Ishikawa (cell line): ENCODE measurements at regions not wholly inside any gene's neighbourhood (a gene's known extent, or its start where the extent isn't known, plus 50 kb on each side); places are given as distances from the start of the nearest gene placed in this dataset.

Experiments
- CEBPB ChIP-seq: IDR thresholded peaks from 2 replicates; pipeline ENCODE4 v1.6.1; 2012
- CREB1 ChIP-seq: IDR thresholded peaks from 2 replicates; pipeline ENCODE4 v1.6.1; 2012; ENCODE audit warnings: low read depth
- EGR1 ChIP-seq: IDR thresholded peaks from 2 replicates; pipeline ENCODE4 v1.6.1; 2012
- EP300 ChIP-seq: IDR thresholded peaks from 2 replicates; pipeline ENCODE4 v1.6.1; 2012; ENCODE audit warnings: borderline replicate concordance
- FOXM1 ChIP-seq: IDR thresholded peaks from 2 replicates; pipeline ENCODE4 v1.6.1; 2012; ENCODE audit warnings: low read depth, borderline replicate concordance
- MAX ChIP-seq: IDR thresholded peaks from 2 replicates; pipeline ENCODE4 v1.6.1; 2012
- NFIC ChIP-seq: IDR thresholded peaks from 2 replicates; pipeline ENCODE4 v1.6.1; 2012
- RAD21 ChIP-seq: IDR thresholded peaks from 2 replicates; pipeline ENCODE4 v1.6.1; 2012; ENCODE audit warnings: low read depth
- REST ChIP-seq: IDR thresholded peaks from 2 replicates; pipeline ENCODE4 v1.6.1; 2012; ENCODE audit warnings: low read depth, mild to moderate bottlenecking
- TAF1 ChIP-seq: IDR thresholded peaks from 2 replicates; pipeline ENCODE4 v1.6.1; 2012; ENCODE audit warnings: low read depth, mild to moderate bottlenecking
- TCF12 ChIP-seq: IDR thresholded peaks from 2 replicates; pipeline ENCODE4 v1.6.1; 2012; ENCODE audit warnings: low read depth
- TEAD4 ChIP-seq: IDR thresholded peaks from 2 replicates; pipeline ENCODE4 v1.6.1; 2012
- USF1 ChIP-seq: IDR thresholded peaks from 2 replicates; pipeline ENCODE4 v1.6.1; 2012
- YY1 ChIP-seq: IDR thresholded peaks from 2 replicates; pipeline ENCODE4 v1.6.1; 2012; ENCODE audit warnings: low read depth
- ZBTB7A ChIP-seq: IDR thresholded peaks from 2 replicates; pipeline ENCODE4 v1.6.1; 2012; ENCODE audit warnings: low read depth

- TF ChIP-seq EGR1 (no peak), TCF12 (no peak), ZBTB7A (no peak), CREB1 (no peak), TAF1 (no peak), NFIC (no peak), YY1 (no peak), REST (no peak), USF1 (no peak), MAX (no peak), CEBPB (no peak), TEAD4 (no peak), RAD21 (no peak), EP300 (no peak)
These were observed 677.0 kb upstream of the KLF4 start for GRCh38 chr9:108166519-108166918.

- TF ChIP-seq EP300, result no peak
These were observed 673.9 kb upstream of the KLF4 start for GRCh38 chr9:108163321-108164005.

- no peak for TF ChIP-seq ZBTB7A
- TF ChIP-seq FOXM1, result no peak
- TF ChIP-seq NFIC, result no peak
- TF ChIP-seq CEBPB, result no peak
- TF ChIP-seq REST, result no peak
- TF ChIP-seq TAF1, result no peak
- no peak for TF ChIP-seq TCF12
- TF ChIP-seq USF1, result no peak
- TF ChIP-seq RAD21, result no peak
- TF ChIP-seq YY1, result no peak
- TF ChIP-seq EGR1, result no peak
- no peak for TF ChIP-seq MAX
- TF ChIP-seq EP300, result no peak
- no peak for TF ChIP-seq CREB1
These were observed 673.1 kb upstream of the KLF4 start for GRCh38 chr9:108162664-108163063.

- no peak for TF ChIP-seq MAX
- no peak for TF ChIP-seq USF1
- TF ChIP-seq EP300, result no peak
- TF ChIP-seq CREB1, result no peak
- TF ChIP-seq RAD21, result no peak
- TF ChIP-seq NFIC, result no peak
- no peak for TF ChIP-seq YY1
- TF ChIP-seq REST, result no peak
- no peak for TF ChIP-seq FOXM1
- no peak for TF ChIP-seq ZBTB7A
- no peak for TF ChIP-seq CEBPB
- no peak for TF ChIP-seq TEAD4
- no peak for TF ChIP-seq TCF12
- TF ChIP-seq EGR1, result no peak
These were observed 671.9 kb upstream of the KLF4 start for GRCh38 chr9:108161503-108161902.
